ENCODE measurements at regions not wholly inside any gene's neighbourhood (a gene's known extent, or its start where the extent isn't known, plus 50 kb on each side); places are given as distances from the start of the nearest gene placed in this dataset.
A peak's percentile ranks its signal among the peaks of the same experiment; 100 is the strongest.

- peak; percentile 23; the same call in 1 of the 2 replicates for TF ChIP-seq ZC3H11A (IDR thresholded peaks at IDR 0.05; ENCODE audit: low read depth, low read length)
- peak in 1 of 2 experiments; percentile 24; a peak in 1 of 4 replicates for TF ChIP-seq NRF1 (conservative IDR thresholded peaks at IDR 0.05 in 1 of 2, IDR thresholded peaks at IDR 0.05 in 1 of 2)
- peak; percentile 35; the same call in 1 of the 2 replicates for TF ChIP-seq MYC (IDR thresholded peaks at IDR 0.05; ENCODE audit: low read depth, low read length)
- TF ChIP-seq MYC (CRISPR knock-in tag; IDR thresholded peaks at IDR 0.05; ENCODE audit: borderline replicate concordance, low read depth), result no peak
- TF ChIP-seq ID3 (CRISPR knock-in tag; IDR thresholded peaks at IDR 0.05), result no peak
- 0 out of 2 replicates have a peak, but pooled peaks have one; percentile 19 for TF ChIP-seq ID3 (tag; IDR thresholded peaks at IDR 0.05)
- TF ChIP-seq ZNF740 (CRISPR knock-in tag; IDR thresholded peaks at IDR 0.05), result no peak
- TF ChIP-seq ZNF740 (tag; IDR thresholded peaks at IDR 0.05), result no peak
- TF ChIP-seq CTCF (IDR thresholded peaks at IDR 0.05 in 2 of 3, conservative IDR thresholded peaks at IDR 0.05 in 1 of 3; ENCODE audit: insufficient read depth in 2 of 3, low read depth in 1 of 3, low read length in 3 of 3), result peak in 2 of 3 experiments; percentile 98 to 99; a peak in 4 of 6 replicates
- peak; percentile 61; the same call in 1 of the 2 replicates for TF ChIP-seq REST (IDR thresholded peaks at IDR 0.05; ENCODE audit: borderline replicate concordance)
- no peak for TF ChIP-seq REST (CRISPR knock-in tag; IDR thresholded peaks at IDR 0.05; ENCODE audit: low read depth)
- TF ChIP-seq ZNF830 (CRISPR knock-in tag; IDR thresholded peaks at IDR 0.05), result peak; percentile 72
- no peak for TF ChIP-seq NFIX (CRISPR knock-in tag; IDR thresholded peaks at IDR 0.05; ENCODE audit: low read depth)
- peak; percentile 47; the same call in 1 of the 2 replicates for TF ChIP-seq ZNF511 (CRISPR knock-in tag; IDR thresholded peaks at IDR 0.05)
These were observed 99.5 kb downstream of the ZNF280B start (continued) for GRCh38 chr22:22408731-22409696.
